PC-9 (cell line): ENCODE measurements at regions not wholly inside any gene's neighbourhood (a gene's known extent, or its start where the extent isn't known, plus 50 kb on each side); places are given as distances from the start of the nearest gene placed in this dataset.

ENCODE experiments used
- BruUV-seq: library from RNA; stranded (reverse); fragments of 400-500 nt; replicated peaks from 2 replicates; lab custom pipeline; 2021; lab: Mats Ljungman, UMichigan
- CTCF ChIA-PET: fragments of 300-600 bp; sonication (Branson Sonifier 250); formaldehyde crosslinking; loops from one replicate; lab custom pipeline; 2022; ENCODE audit warnings: antibody characterized with exemption; lab: Charles Lee
- POLR2A ChIA-PET: fragments of 300-600 bp; sonication (Branson Sonifier 250); formaldehyde crosslinking; loops from one replicate; lab custom pipeline; 2022; ENCODE audit warnings: antibody characterized with exemption; ENCODE audit not compliant: unreplicated experiment; lab: Charles Lee
- DNase-seq, 2 experiments: peaks; one replicate each; pipeline versions ENCODE4 v3.0.0 to v3.0.0-alpha.2; 2015 to 2022; ENCODE audit warnings: mixed read lengths in 1 of 2
- H2AFZ ChIP-seq: fragments of 200-600 bp; sonication (generic); 2 replicates; pipeline ENCODE4 v1.8.1; 2017; ENCODE audit warnings: antibody characterized with exemption
- H3F3A ChIP-seq: fragments of 200-600 bp; sonication (generic); 2 replicates; pipeline ENCODE4 v1.8.1; 2017; ENCODE audit warnings: antibody characterized with exemption, mild to moderate bottlenecking, low read depth; ENCODE audit not compliant: insufficient read depth
- H3K27ac ChIP-seq: fragments of 200-600 bp; sonication (generic); 2 replicates; pipeline ENCODE4 v1.6.1; 2016; ENCODE audit warnings: mixed run types
- H3K27me3 ChIP-seq: fragments of 200-600 bp; sonication (generic); 2 replicates; pipeline ENCODE4 v1.6.1; 2016; ENCODE audit warnings: low read depth, mixed run types; ENCODE audit not compliant: insufficient read depth
- H3K36me3 ChIP-seq: fragments of 200-600 bp; sonication (generic); 2 replicates; pipeline ENCODE4 v1.6.1; 2016; ENCODE audit warnings: low read depth, mixed run types
- H3K4me1 ChIP-seq: fragments of 200-600 bp; sonication (generic); replicated peaks from 2 replicates; pipeline ENCODE4 v1.6.1; 2016; ENCODE audit warnings: mixed run types; ENCODE audit not compliant: insufficient read depth
- H3K4me2 ChIP-seq: fragments of 200-600 bp; sonication (generic); 2 replicates; pipeline ENCODE4 v1.6.1; 2017; ENCODE audit warnings: mixed run types
- H3K4me3 ChIP-seq: fragments of 200-600 bp; sonication (generic); 2 replicates; pipeline ENCODE4 v1.6.1; 2016; ENCODE audit warnings: mixed run types
- H3K79me2 ChIP-seq: fragments of 200-600 bp; sonication (generic); 2 replicates; pipeline ENCODE4 v1.6.1; 2017; ENCODE audit warnings: low read depth, mixed run types
- H3K9me2 ChIP-seq: fragments of 200-600 bp; sonication (generic); 2 replicates; pipeline ENCODE4 v1.8.1; 2017; ENCODE audit warnings: mild to moderate bottlenecking; ENCODE audit not compliant: insufficient read depth
- H3K9me3 ChIP-seq: fragments of 200-600 bp; sonication (generic); 2 replicates; pipeline ENCODE4 v1.8.1; 2016; ENCODE audit warnings: low read depth; ENCODE audit not compliant: insufficient read depth
- H4K20me1 ChIP-seq: fragments of 200-600 bp; sonication (generic); 2 replicates; pipeline ENCODE4 v1.8.1; 2017; ENCODE audit not compliant: insufficient read depth
- EZH2 ChIP-seq: fragments of 200-600 bp; sonication (generic); IDR thresholded peaks from 2 replicates; pipeline ENCODE4 v1.8.0; 2017; ENCODE audit warnings: antibody characterized with exemption, low read depth
- intact Hi-C: fragments of 100-400 bp; cut with micrococcal nuclease; formaldehyde crosslinking; loops from one replicate; pipeline ENCODE4 v1.10.0; 2022; ENCODE audit not compliant: unreplicated experiment
- TF ChIP-seq, protein P1 (sequence below): fragments of 200-600 bp; sonication (generic); conservative IDR thresholded peaks from 2 replicates; pipeline ENCODE4 v1.6.1; 2017; ENCODE audit warnings: mixed run types, antibody characterized with exemption, mild to moderate bottlenecking, moderate library complexity

GRCh38 chr15:31468911-31469785, 142.5 kb downstream of the KLF13 start:
- no peaks in the 10 kb centered on the region for H3K4me1 ChIP-seq

GRCh38 chr15:31469786-31470525, 143.3 kb downstream of the KLF13 start:
- Histone ChIP-seq H3K27me3 (peaks cover 26% of the 10 kb centered on the region; the same call in 1 of the 2 replicates), H4K20me1 (no peaks in the 10 kb centered on the region), H3K79me2 (no peaks in the 10 kb centered on the region), H3F3A (no peaks in the 10 kb centered on the region), H3K27ac (no peak overlapping the region), H3K4me2 (no peak overlapping the region), H2AFZ (no peak overlapping the region), H3K4me3 (no peak overlapping the region), H3K4me1 (no peaks in the 10 kb centered on the region), H3K9me3 (no peaks in the 10 kb centered on the region), H3K36me3 (no peaks in the 10 kb centered on the region), H3K9me2 (no peaks in the 10 kb centered on the region)
- intact Hi-C loops = no loop called here
- ChIA-PET POLR2A (no interaction called here), CTCF (no interaction called here)
- no peak for TF ChIP-seq EZH2
- TF ChIP-seq, protein P1, sequence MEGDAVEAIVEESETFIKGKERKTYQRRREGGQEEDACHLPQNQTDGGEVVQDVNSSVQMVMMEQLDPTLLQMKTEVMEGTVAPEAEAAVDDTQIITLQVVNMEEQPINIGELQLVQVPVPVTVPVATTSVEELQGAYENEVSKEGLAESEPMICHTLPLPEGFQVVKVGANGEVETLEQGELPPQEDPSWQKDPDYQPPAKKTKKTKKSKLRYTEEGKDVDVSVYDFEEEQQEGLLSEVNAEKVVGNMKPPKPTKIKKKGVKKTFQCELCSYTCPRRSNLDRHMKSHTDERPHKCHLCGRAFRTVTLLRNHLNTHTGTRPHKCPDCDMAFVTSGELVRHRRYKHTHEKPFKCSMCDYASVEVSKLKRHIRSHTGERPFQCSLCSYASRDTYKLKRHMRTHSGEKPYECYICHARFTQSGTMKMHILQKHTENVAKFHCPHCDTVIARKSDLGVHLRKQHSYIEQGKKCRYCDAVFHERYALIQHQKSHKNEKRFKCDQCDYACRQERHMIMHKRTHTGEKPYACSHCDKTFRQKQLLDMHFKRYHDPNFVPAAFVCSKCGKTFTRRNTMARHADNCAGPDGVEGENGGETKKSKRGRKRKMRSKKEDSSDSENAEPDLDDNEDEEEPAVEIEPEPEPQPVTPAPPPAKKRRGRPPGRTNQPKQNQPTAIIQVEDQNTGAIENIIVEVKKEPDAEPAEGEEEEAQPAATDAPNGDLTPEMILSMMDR = no peak
- no peak for DNase-seq
- no TSS peak for BruUV-seq

More at GRCh38 chr15:31468911-31469785, 142.5 kb downstream of the KLF13 start:
- H3F3A ChIP-seq = no peaks in the 10 kb centered on the region
- H3K79me2 ChIP-seq = no peaks in the 10 kb centered on the region
- ChIA-PET POLR2A (no interaction called here), CTCF (no interaction called here)
- H3K27ac ChIP-seq = no peak overlapping the region
- H3K9me3 ChIP-seq = no peaks in the 10 kb centered on the region
- H3K4me3 ChIP-seq = no peak overlapping the region
- intact Hi-C loops = no loop called here
- TF ChIP-seq EZH2 = no peak
- TF ChIP-seq, protein P1 = no peak
- DNase-seq = no peak
- peaks cover 34% of the 10 kb centered on the region; the same call in 1 of the 2 replicates for H3K27me3 ChIP-seq
- H3K36me3 ChIP-seq = no peaks in the 10 kb centered on the region
- no TSS peak for BruUV-seq
- no peaks in the 10 kb centered on the region for H3K9me2 ChIP-seq
- H4K20me1 ChIP-seq = no peaks in the 10 kb centered on the region
- no peak overlapping the region for H3K4me2 ChIP-seq
- no peak overlapping the region for H2AFZ ChIP-seq

GRCh38 chr15:31470756-31471155, 144.1 kb downstream of the KLF13 start:
- Histone ChIP-seq H3K79me2 (no peaks in the 10 kb centered on the region), H3K4me1 (no peaks in the 10 kb centered on the region), H3K4me2 (no peak overlapping the region), H3K27ac (no peak overlapping the region), H3K36me3 (no peaks in the 10 kb centered on the region), H4K20me1 (no peaks in the 10 kb centered on the region), H3K4me3 (no peak overlapping the region), H3F3A (no peaks in the 10 kb centered on the region), H3K27me3 (peaks cover 18% of the 10 kb centered on the region; the same call in 1 of the 2 replicates), H3K9me3 (no peaks in the 10 kb centered on the region), H2AFZ (no peak overlapping the region), H3K9me2 (no peaks in the 10 kb centered on the region)
- ChIA-PET CTCF (no interaction called here), POLR2A (no interaction called here)
- no TSS peak for BruUV-seq
- intact Hi-C loops = no loop called here
- TF ChIP-seq, protein P1 = no peak
- TF ChIP-seq EZH2 = no peak
- DNase-seq = no peak
